ENCODE measurements at regions not wholly inside any gene's neighbourhood (a gene's known extent, or its start where the extent isn't known, plus 50 kb on each side); places are given as distances from the start of the nearest gene placed in this dataset.

- Histone ChIP-seq H3K79me1 (ENCODE audit: insufficient read depth, low read depth, low read length, poor library complexity, severe bottlenecking) (no peaks in the 10 kb centered on the region), H3T11ph (ENCODE audit: low read length) (no peak overlapping the region), H4K20me1 (ENCODE audit: control insufficient read depth, insufficient read depth, insufficient read length) (no peaks in the 10 kb centered on the region), H3K27me3 (ENCODE audit: insufficient read depth, low read length) (no peaks in the 10 kb centered on the region), H2BK12ac (ENCODE audit: insufficient read length, low read depth, low read length) (no peak overlapping the region), H2AK5ac (ENCODE audit: insufficient read length, low read length) (no peak overlapping the region), H3K79me2 (ENCODE audit: insufficient read depth, low read length) (no peaks in the 10 kb centered on the region), H2BK15ac (ENCODE audit: low read depth, low read length) (no peak overlapping the region), H3K27ac (ENCODE audit: insufficient read length, low read depth, low read length) (no peak overlapping the region), H2BK20ac (ENCODE audit: low read depth, low read length, poor library complexity, severe bottlenecking) (no peak overlapping the region), H3K56ac (ENCODE audit: insufficient read length, low read depth, low read length) (no peak overlapping the region), H4K5ac (ENCODE audit: insufficient read length, low read depth, low read length) (no peak overlapping the region), H3K9me3 (ENCODE audit: control insufficient read depth, low read depth, low read length) (no peaks in the 10 kb centered on the region), H2BK120ac (ENCODE audit: low read depth, low read length, poor library complexity, severe bottlenecking) (no peak overlapping the region), H4K8ac (replicated peaks; ENCODE audit: insufficient read length, low read depth, low read length) (no peak overlapping the region), H3K23me2 (ENCODE audit: insufficient read length, low read depth, low read length, poor library complexity, severe bottlenecking) (no peaks in the 10 kb centered on the region), H3K4me1 (ENCODE audit: insufficient read depth, low read length) (no peaks in the 10 kb centered on the region), H3K9ac (ENCODE audit: extremely low read depth, insufficient read length, low read length) (no peak overlapping the region), H3K14ac (ENCODE audit: insufficient read depth, low read length) (no peak overlapping the region), H3K23ac (ENCODE audit: insufficient read length, low read depth, low read length) (no peak overlapping the region), H3K4me2 (ENCODE audit: insufficient read depth, insufficient read length, low read length) (no peak overlapping the region), H4K91ac (ENCODE audit: insufficient read length, low read depth, low read length) (no peak overlapping the region), H2AFZ (ENCODE audit: low read length) (no peak overlapping the region), H3K18ac (ENCODE audit: insufficient read length, low read depth, low read length) (no peak overlapping the region), H2BK5ac (ENCODE audit: insufficient read length, low read length) (no peak overlapping the region), H3K4ac (ENCODE audit: low read depth, low read length) (no peak overlapping the region)
- peaks cover 0 to 4% (median 3%) of the 10 kb centered on the region in 3 experiments; a peak in 3 of 7 replicates for H3K36me3 Mint-ChIP-seq (ENCODE audit: insufficient read depth in 1 of 3, low read depth in 3 of 3)
- no peak overlapping the region for H3K27ac Mint-ChIP-seq
- TF ChIP-seq CTCF (conservative IDR thresholded peaks at IDR 0.05): no peak
- no CpG with 5 or more reads among the region's 1 CpG for WGBS (ENCODE audit: extremely low coverage, insufficient read length, low lambda C conversion rate)
- no peaks in the 10 kb centered on the region for H3K27me3 Mint-ChIP-seq (ENCODE audit: low read depth)
- H3K4me1 Mint-ChIP-seq: peaks cover 9% of the 10 kb centered on the region in 2 experiments
- no peak overlapping the region for H3K4me3 Mint-ChIP-seq
- peaks cover 2 to 4% of the 10 kb centered on the region in 2 experiments; a peak in 2 of 5 replicates for H3K9me3 Mint-ChIP-seq
- no peak for DNase-seq
These were observed 1073.8 kb upstream of the SORCS1 start for GRCh38 chr10:108238261-108238660.

Data from H9 (cell line).